H1 (cell line): ENCODE measurements at regions not wholly inside any gene's neighbourhood (a gene's known extent, or its start where the extent isn't known, plus 50 kb on each side); places are given as distances from the start of the nearest gene placed in this dataset.

ENCODE experiments used
- CTCF ChIA-PET: fragments of 300-600 bp; sonication (Branson Sonifier 250); formaldehyde crosslinking; loops from one replicate; lab custom pipeline; 2021; ENCODE audit not compliant: partially characterized antibody; lab: Charles Lee
- POLR2A ChIA-PET: fragments of 300-600 bp; sonication (Branson Sonifier 250); formaldehyde crosslinking; loops from one replicate; lab custom pipeline; 2021; ENCODE audit warnings: inconsistent platforms; ENCODE audit not compliant: partially characterized antibody; lab: Charles Lee
- DNase-seq, 2 experiments: peaks; one replicate each; pipeline versions ENCODE4 v3.0.0 to v3.0.0-alpha.2; 2010 to 2022; ENCODE audit warnings: low spot score in 2 of 2, low read depth in 1 of 2, mixed read lengths in 1 of 2
- FAIRE-seq: peaks from 2 replicates; lab custom pipeline; 2011; peaks lifted over from hg19 to GRCh38; lab: Jason Lieb, UNC
- H2AFZ ChIP-seq: 2 replicates; pipeline ENCODE4 v1.8.1; 2012; ENCODE audit warnings: low read length, inconsistent platforms
- H2AK5ac ChIP-seq: 2 replicates; pipeline ENCODE4 v1.6.1; 2013; ENCODE audit warnings: low read depth, low read length
- H2BK120ac ChIP-seq: replicated peaks from 2 replicates; pipeline ENCODE3; 2013; ENCODE audit warnings: low read depth, low read length, inconsistent platforms
- H2BK12ac ChIP-seq: 2 replicates; pipeline ENCODE4 v1.6.1; 2013; ENCODE audit warnings: low read depth, low read length
- H2BK15ac ChIP-seq: 2 replicates; pipeline ENCODE4 v1.6.1; 2013; ENCODE audit warnings: low read length
- H2BK20ac ChIP-seq: 2 replicates; pipeline ENCODE4 v1.6.1; 2013; ENCODE audit warnings: low read length
- H2BK5ac ChIP-seq: 2 replicates; pipeline ENCODE4 v1.6.1; 2013; ENCODE audit warnings: low read depth, low read length
- H3K14ac ChIP-seq: 2 replicates; pipeline ENCODE4 v1.6.1; 2013; ENCODE audit warnings: inconsistent platforms; ENCODE audit not compliant: insufficient read length
- H3K18ac ChIP-seq: 2 replicates; pipeline ENCODE4 v1.6.1; 2013; ENCODE audit warnings: low read length; ENCODE audit errors: extremely low read depth
- H3K23ac ChIP-seq: 2 replicates; pipeline ENCODE4 v1.6.1; 2013; ENCODE audit warnings: inconsistent platforms; ENCODE audit not compliant: insufficient read length
- H3K23me2 ChIP-seq: 2 replicates; pipeline ENCODE4 v1.6.1; 2013; ENCODE audit warnings: low read depth, low read length
- H3K27ac ChIP-seq: 2 replicates; pipeline ENCODE4 v1.6.1; 2011; ENCODE audit warnings: low read depth, low read length, inconsistent platforms
- H3K27me3 ChIP-seq, 4 experiments: replicated peaks in 1 of 4; 1 replicate in 1 of 4; 2 replicates in 3 of 4; pipeline versions ENCODE4 v1.6.1 to v1.8.1; 2011 to 2013; ENCODE audit warnings: low read length in 3 of 4, mild to moderate bottlenecking in 3 of 4, inconsistent platforms in 2 of 4, mixed read lengths in 2 of 4, moderate library complexity in 1 of 4; ENCODE audit not compliant: control insufficient read depth in 3 of 4, insufficient read depth in 3 of 4; ENCODE audit errors: extremely low read depth in 1 of 4
- H3K36me3 ChIP-seq, 4 experiments: 2 replicates each; pipeline versions ENCODE4 v1.6.1 to v1.8.1; 2011 to 2013; ENCODE audit warnings: mild to moderate bottlenecking in 4 of 4, low read length in 3 of 4, moderate library complexity in 2 of 4, control low read depth in 1 of 4, inconsistent platforms in 1 of 4; ENCODE audit not compliant: insufficient read depth in 4 of 4, control insufficient read depth in 2 of 4
- H3K4ac ChIP-seq: replicated peaks from 2 replicates; pipeline ENCODE3; 2013; ENCODE audit warnings: low read length, low read depth, mixed read lengths, inconsistent platforms; ENCODE audit not compliant: insufficient read length
- H3K4me1 ChIP-seq, 4 experiments: replicated peaks in 1 of 4; 1 replicate in 1 of 4; 2 replicates in 3 of 4; pipeline versions ENCODE4 v1.6.1 to v1.8.1; 2011 to 2013; ENCODE audit warnings: low read length in 3 of 4, inconsistent platforms in 2 of 4, mixed read lengths in 1 of 4; ENCODE audit not compliant: insufficient read depth in 4 of 4, control insufficient read depth in 3 of 4
- H3K4me2 ChIP-seq, 2 experiments: 2 replicates each; pipeline versions ENCODE4 v1.6.1 to v1.8.1; 2011 to 2013; ENCODE audit warnings: low read depth in 2 of 2, low read length in 2 of 2, control low read depth in 1 of 2, inconsistent platforms in 1 of 2, mild to moderate bottlenecking in 1 of 2; ENCODE audit not compliant: insufficient read depth in 1 of 2
- H3K4me3 ChIP-seq, 4 experiments: fragments of 200-600, 300-600 bp in 1 of 4; sonication (generic), shearing (Covaris generic), sonication (Bioruptor Twin) in 1 of 4; 2 replicates each; pipeline versions ENCODE4 v1.5.1 to v1.8.1; 2011 to 2016; ENCODE audit warnings: low read length in 4 of 4, low read depth in 3 of 4, control low read depth in 2 of 4, inconsistent platforms in 2 of 4, mild to moderate bottlenecking in 2 of 4, mixed read lengths in 1 of 4, moderate library complexity in 1 of 4; ENCODE audit not compliant: insufficient read depth in 2 of 4; ENCODE audit errors: extremely low read depth in 1 of 4
- H3K56ac ChIP-seq: replicated peaks from 2 replicates; pipeline ENCODE3; 2013; ENCODE audit warnings: low read depth, mild to moderate bottlenecking, mixed read lengths, low read length, inconsistent platforms; ENCODE audit not compliant: insufficient read length
- H3K79me1 ChIP-seq: 2 replicates; pipeline ENCODE4 v1.6.1; 2013; ENCODE audit warnings: low read depth, low read length, control low read depth
- H3K79me2 ChIP-seq, 2 experiments: 2 replicates each; pipeline versions ENCODE4 v1.6.1 to v1.8.1; 2012 to 2013; ENCODE audit warnings: low read length in 2 of 2, mild to moderate bottlenecking in 2 of 2, inconsistent platforms in 1 of 2; ENCODE audit not compliant: insufficient read depth in 2 of 2, control insufficient read depth in 1 of 2
- H3K9ac ChIP-seq, 4 experiments: replicated peaks in 1 of 4; 1 replicate in 1 of 4; 2 replicates in 3 of 4; pipeline versions ENCODE4 v1.6.1 to v1.8.1; 2011 to 2013; ENCODE audit warnings: low read depth in 3 of 4, low read length in 3 of 4, control low read depth in 2 of 4, mild to moderate bottlenecking in 2 of 4, moderate library complexity in 2 of 4, inconsistent platforms in 1 of 4; ENCODE audit errors: extremely low read depth in 1 of 4
- H3K9me3 ChIP-seq, 2 experiments: 2 replicates each; pipeline versions ENCODE4 v1.6.1 to v1.8.1; 2012 to 2013; ENCODE audit warnings: mild to moderate bottlenecking in 2 of 2, moderate library complexity in 2 of 2, control low read depth in 1 of 2, inconsistent platforms in 1 of 2, low read depth in 1 of 2, low read length in 1 of 2, mixed read lengths in 1 of 2; ENCODE audit not compliant: insufficient read depth in 2 of 2
- H4K20me1 ChIP-seq, 2 experiments: replicated peaks in 1 of 2; 2 replicates each; pipeline versions ENCODE3 to v1.8.1; 2011 to 2013; ENCODE audit warnings: inconsistent platforms in 2 of 2, low read length in 2 of 2, mild to moderate bottlenecking in 1 of 2; ENCODE audit not compliant: insufficient read depth in 2 of 2, control insufficient read depth in 1 of 2
- H4K5ac ChIP-seq: 2 replicates; pipeline ENCODE4 v1.6.1; 2013; ENCODE audit warnings: low read length, low read depth, mixed read lengths, inconsistent platforms; ENCODE audit not compliant: insufficient read length
- H4K8ac ChIP-seq: 2 replicates; pipeline ENCODE4 v1.8.0; 2013; ENCODE audit warnings: mild to moderate bottlenecking, moderate library complexity, low read length, inconsistent platforms; ENCODE audit not compliant: insufficient read depth; ENCODE audit errors: extremely low read depth
- H4K91ac ChIP-seq: replicated peaks from 2 replicates; pipeline ENCODE3; 2013; ENCODE audit warnings: low read length, mixed read lengths, inconsistent platforms; ENCODE audit not compliant: insufficient read length
- CHD1 ChIP-seq: IDR thresholded peaks from 2 replicates; pipeline ENCODE4 v1.6.1; 2012; ENCODE audit warnings: low read depth, low read length, improper control_type of control experiment
- KDM1A ChIP-seq: fragments of 200-600, 300-600 bp; sonication (generic); IDR thresholded peaks from 2 replicates; pipeline ENCODE4 v1.7.1; 2016; ENCODE audit warnings: mild to moderate bottlenecking, low read length, borderline replicate concordance
- KDM5A ChIP-seq: fragments of 200-600 bp; IDR thresholded peaks from 2 replicates; pipeline ENCODE4 v1.7.1; 2012; ENCODE audit warnings: mild to moderate bottlenecking, low read length, inconsistent platforms, mixed read lengths
- RAD21 ChIP-seq, 2 experiments: IDR thresholded peaks in 1 of 2; conservative IDR thresholded peaks in 1 of 2; 2 replicates each; pipeline ENCODE4 v1.6.1; 2011; ENCODE audit warnings: low read depth in 2 of 2, low read length in 2 of 2, improper control_type of control experiment in 1 of 2, inconsistent platforms in 1 of 2, mild to moderate bottlenecking in 1 of 2, moderate library complexity in 1 of 2
- SP4 ChIP-seq: IDR thresholded peaks from 2 replicates; pipeline ENCODE4 v1.6.1; 2012; ENCODE audit warnings: low read length, inconsistent platforms
- USF2 ChIP-seq: IDR thresholded peaks from 2 replicates; pipeline ENCODE4 v1.6.1; 2011; ENCODE audit warnings: low read length, improper control_type of control experiment

- Histone ChIP-seq H4K91ac (no peak overlapping the region), H3K4ac (no peak overlapping the region), H3K79me1 (no peaks in the 10 kb centered on the region), H3K23me2 (no peaks in the 10 kb centered on the region), H3K23ac (no peak overlapping the region), H3K18ac (no peak overlapping the region), H2AK5ac (no peak overlapping the region), H4K5ac (no peak overlapping the region), H4K20me1 (no peaks in the 10 kb centered on the region), H2BK15ac (no peak overlapping the region), H2AFZ (no peak overlapping the region), H3K79me2 (no peaks in the 10 kb centered on the region), H3K4me3 (no peak overlapping the region), H3K14ac (no peak overlapping the region), H4K8ac (no peak overlapping the region), H3K27me3 (peaks cover 0 to 1% (median 0%) of the 10 kb centered on the region in 4 experiments; a peak in 1 of 7 replicates), H3K9ac (no peak overlapping the region), H3K27ac (no peak overlapping the region), H2BK20ac (no peak overlapping the region), H2BK5ac (no peak overlapping the region), H2BK120ac (no peak overlapping the region)
- no peak for FAIRE-seq
- POLR2A ChIA-PET, result no interaction called here
- no peak for DNase-seq
- TF ChIP-seq USF2, result no peak
- TF ChIP-seq KDM5A, result no peak
- TF ChIP-seq RAD21 (IDR thresholded peaks at IDR 0.05 in 1 of 2, conservative IDR thresholded peaks at IDR 0.05 in 1 of 2; ENCODE audit: low read depth in 2 of 2, low read length in 2 of 2), result no peak
- no peak for TF ChIP-seq CHD1
- TF ChIP-seq KDM1A, result no peak
- no peak for TF ChIP-seq SP4
- TF ChIP-seq, all 59 proteins: peak for 0
- no peaks in the 10 kb centered on the region for H3K9me3 ChIP-seq
- no peak overlapping the region for H3K4me2 ChIP-seq
- no peak overlapping the region for H3K56ac ChIP-seq
- CTCF ChIA-PET, result no interaction called here
- no peaks in the 10 kb centered on the region for H3K4me1 ChIP-seq
- no peak overlapping the region for H2BK12ac ChIP-seq
- no peaks in the 10 kb centered on the region for H3K36me3 ChIP-seq
Observed at GRCh38 chr13:84994582-84994981, 804.6 kb downstream of the SLITRK6 start.
